Neuronal stem cell (in vitro differentiated cells): ENCODE measurements at regions not wholly inside any gene's neighbourhood (a gene's known extent, or its start where the extent isn't known, plus 50 kb on each side); places are given as distances from the start of the nearest gene placed in this dataset.

Experiments used
- DNase-seq: peaks from one replicate; pipeline ENCODE4 v3.0.0-alpha.2; 2013; ENCODE audit warnings: low spot score
- H2AFZ ChIP-seq: one replicate; pipeline ENCODE4 v1.6.1; 2013; ENCODE audit warnings: mild to moderate bottlenecking, low read length, inconsistent platforms
- H2AK5ac ChIP-seq: 2 replicates; pipeline ENCODE4 v1.6.1; 2013; ENCODE audit warnings: low read depth, mild to moderate bottlenecking, inconsistent platforms, low read length, moderate library complexity, mixed read lengths
- H2BK120ac ChIP-seq: 2 replicates; pipeline ENCODE4 v1.6.1; 2013; ENCODE audit warnings: low read depth, mild to moderate bottlenecking, inconsistent platforms, low read length, moderate library complexity, mixed read lengths
- H2BK12ac ChIP-seq: one replicate; pipeline ENCODE4 v1.6.1; 2013; ENCODE audit warnings: low read length, inconsistent platforms
- H2BK15ac ChIP-seq: 2 replicates; pipeline ENCODE4 v1.6.1; 2013; ENCODE audit warnings: mild to moderate bottlenecking, low read length, inconsistent platforms, mixed read lengths
- H2BK5ac ChIP-seq: one replicate; pipeline ENCODE4 v1.6.1; 2013; ENCODE audit warnings: inconsistent platforms, mild to moderate bottlenecking, low read length, moderate library complexity
- H3K14ac ChIP-seq: one replicate; pipeline ENCODE4 v1.6.1; 2013; ENCODE audit warnings: low read length, inconsistent platforms
- H3K18ac ChIP-seq: 2 replicates; pipeline ENCODE4 v1.6.1; 2013; ENCODE audit warnings: low read length, inconsistent platforms
- H3K23ac ChIP-seq: 2 replicates; pipeline ENCODE4 v1.6.1; 2013; ENCODE audit warnings: low read depth, mild to moderate bottlenecking, mixed read lengths, low read length, inconsistent platforms; ENCODE audit not compliant: poor library complexity
- H3K27ac ChIP-seq: replicated peaks from 3 replicates; pipeline ENCODE4 v1.5.1; 2013; ENCODE audit warnings: low read length, inconsistent platforms
- H3K27me3 ChIP-seq, 3 experiments: 2 replicates each; pipeline ENCODE4 v1.6.1; 2013; ENCODE audit warnings: low read length in 3 of 3, mild to moderate bottlenecking in 2 of 3, inconsistent platforms in 1 of 3, low read depth in 1 of 3, mixed read lengths in 1 of 3, moderate library complexity in 1 of 3; ENCODE audit not compliant: control insufficient read depth in 3 of 3, insufficient read depth in 3 of 3
- H3K36me3 ChIP-seq, 2 donors: replicated peaks in 1 of 2; 2 replicates each; pipeline ENCODE4 v1.6.1; 2013; ENCODE audit warnings: low read length in 2 of 2; ENCODE audit not compliant: control insufficient read depth in 2 of 2, insufficient read depth in 2 of 2
- H3K4ac ChIP-seq: 2 replicates; pipeline ENCODE4 v1.6.1; 2013; ENCODE audit warnings: inconsistent platforms, mild to moderate bottlenecking, low read length, moderate library complexity
- H3K4me1 ChIP-seq, 2 donors: 1 replicate in 1 of 2; 2 replicates in 1 of 2; pipeline ENCODE4 v1.6.1; 2013; ENCODE audit warnings: low read length in 2 of 2, low read depth in 1 of 2; ENCODE audit not compliant: control insufficient read depth in 2 of 2, insufficient read depth in 1 of 2
- H3K4me2 ChIP-seq: one replicate; pipeline ENCODE4 v1.6.1; 2013; ENCODE audit warnings: mild to moderate bottlenecking, low read length, inconsistent platforms; ENCODE audit not compliant: insufficient read depth, poor library complexity, severe bottlenecking
- H3K4me3 ChIP-seq, 2 donors: 2 replicates each; pipeline ENCODE4 v1.5.1; 2013; ENCODE audit warnings: low read length in 2 of 2, mild to moderate bottlenecking in 2 of 2, inconsistent platforms in 1 of 2, moderate library complexity in 1 of 2
- H3K79me1 ChIP-seq: one replicate; pipeline ENCODE4 v1.6.1; 2013; ENCODE audit warnings: low read depth, mild to moderate bottlenecking, inconsistent platforms, low read length, moderate library complexity
- H3K9ac ChIP-seq: one replicate; pipeline ENCODE4 v1.6.1; 2013; ENCODE audit warnings: mild to moderate bottlenecking, low read depth, low read length, inconsistent platforms; ENCODE audit not compliant: poor library complexity
- H3K9me3 ChIP-seq, 2 donors: replicated peaks in 1 of 2; 2 replicates each; pipeline versions ENCODE3 to v1.6.1; 2013; ENCODE audit warnings: low read length in 2 of 2, mild to moderate bottlenecking in 2 of 2, inconsistent platforms in 1 of 2, low read depth in 1 of 2, mixed read lengths in 1 of 2, moderate library complexity in 1 of 2; ENCODE audit not compliant: control insufficient read depth in 2 of 2, insufficient read depth in 1 of 2
- H4K8ac ChIP-seq: one replicate; pipeline ENCODE4 v1.6.1; 2013; ENCODE audit warnings: low read depth, mild to moderate bottlenecking, inconsistent platforms, low read length, moderate library complexity
- H4K91ac ChIP-seq: one replicate; pipeline ENCODE4 v1.6.1; 2013; ENCODE audit warnings: low read length, low read depth, mild to moderate bottlenecking, inconsistent platforms; ENCODE audit not compliant: poor library complexity
- WGBS, 2 donors: extraction: QIAGEN DNeasy Blood & Tissue Kit; methylation state at CpG; one replicate each; pipeline ENCODE4 v1.1.7; 2013; ENCODE audit warnings: missing lambda C conversion rate in 2 of 2, mixed read lengths in 1 of 2; ENCODE audit not compliant: insufficient read length in 2 of 2, insufficient replicate concordance in 1 of 2; ENCODE audit errors: extremely low coverage in 2 of 2; 5-methylcytosine and 5-hydroxymethylcytosine counted together

GRCh38 chr6:138614151-138614550 is 114.9 kb upstream of the NHSL1 start:
- no peak overlapping the region for H3K14ac ChIP-seq
- no peak overlapping the region for H4K8ac ChIP-seq
- no peak overlapping the region for H2BK120ac ChIP-seq
- no peak overlapping the region for H3K4ac ChIP-seq
- H3K18ac ChIP-seq = no peak overlapping the region
- no peaks in the 10 kb centered on the region for H3K36me3 ChIP-seq
- no peak overlapping the region for H3K4me2 ChIP-seq
- no peak overlapping the region for H3K4me3 ChIP-seq
- WGBS, 2 donors = no CpG with 5 or more reads among the region's 2 CpGs
- no peak overlapping the region for H2BK15ac ChIP-seq
- H2AFZ ChIP-seq = no peak overlapping the region
- no peak overlapping the region for H2AK5ac ChIP-seq
- no peak overlapping the region for H3K23ac ChIP-seq
- H3K9me3 ChIP-seq = peaks cover 3 to 5% of the 10 kb centered on the region in 2 donors
- H2BK5ac ChIP-seq = no peak overlapping the region
- H3K27ac ChIP-seq = no peak overlapping the region
- no peaks in the 10 kb centered on the region for H3K79me1 ChIP-seq
- H3K27me3 ChIP-seq = no peaks in the 10 kb centered on the region
- H3K4me1 ChIP-seq = peaks cover 6 to 8% of the 10 kb centered on the region in 2 donors
- H2BK12ac ChIP-seq = no peak overlapping the region
- no peak overlapping the region for H4K91ac ChIP-seq
- no peak overlapping the region for H3K9ac ChIP-seq
- no peak for DNase-seq

DNA sequence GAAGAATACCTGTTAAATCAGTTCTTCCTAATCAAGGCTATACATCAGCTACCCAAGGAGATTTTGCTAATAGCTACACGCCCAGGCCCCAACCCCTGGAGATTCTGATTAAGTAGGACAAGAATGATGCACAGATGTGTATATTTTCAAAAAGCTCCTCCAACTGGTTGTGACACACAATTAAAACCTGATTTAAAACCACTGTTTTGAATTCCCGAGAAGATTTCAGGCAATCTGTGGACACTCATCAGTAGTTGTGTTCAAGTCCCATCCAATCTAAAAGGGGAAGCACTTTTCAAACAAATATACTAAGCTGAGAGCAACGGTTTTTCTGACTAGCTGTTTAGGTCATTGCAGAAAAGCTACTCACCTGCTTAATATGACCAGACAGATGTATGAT is 118.9 kb upstream of the NHSL1 start:
- no peaks in the 10 kb centered on the region for H3K79me1 ChIP-seq
- no peak overlapping the region for H2AK5ac ChIP-seq
- no peak overlapping the region for H3K4me3 ChIP-seq
- H3K9ac ChIP-seq = no peak overlapping the region
- no peaks in the 10 kb centered on the region for H3K27me3 ChIP-seq
- no peak overlapping the region for H2BK15ac ChIP-seq
- H3K4me2 ChIP-seq = no peak overlapping the region
- no peak overlapping the region for H3K14ac ChIP-seq
- DNase-seq = no peak
- H2BK5ac ChIP-seq = no peak overlapping the region
- no peak overlapping the region for H3K23ac ChIP-seq
- H3K18ac ChIP-seq = no peak overlapping the region
- H3K4me1 ChIP-seq = peaks cover 5 to 6% of the 10 kb centered on the region in 2 donors
- no peak overlapping the region for H2AFZ ChIP-seq
- H3K9me3 ChIP-seq = peaks cover 3 to 5% of the 10 kb centered on the region in 2 donors
- H4K8ac ChIP-seq = no peak overlapping the region
- H2BK12ac ChIP-seq = no peak overlapping the region
- H3K36me3 ChIP-seq = no peaks in the 10 kb centered on the region
- no peak overlapping the region for H4K91ac ChIP-seq
- no CpG with 5 or more reads among the region's 3 CpGs for WGBS, 2 donors
- no peak overlapping the region for H2BK120ac ChIP-seq
- H3K4ac ChIP-seq = no peak overlapping the region
- no peak overlapping the region for H3K27ac ChIP-seq

GRCh38 chr6:138620630-138621029 is 121.3 kb upstream of the NHSL1 start:
- Histone ChIP-seq H2BK15ac (no peak overlapping the region), H3K4ac (no peak overlapping the region), H3K9ac (no peak overlapping the region), H3K9me3 (no peaks in the 10 kb centered on the region), H3K36me3 (no peaks in the 10 kb centered on the region), H2AFZ (no peak overlapping the region), H2BK120ac (no peak overlapping the region), H3K14ac (no peak overlapping the region), H2BK12ac (no peak overlapping the region), H3K4me2 (no peak overlapping the region), H3K23ac (no peak overlapping the region), H3K27ac (no peak overlapping the region), H3K4me3 (no peak overlapping the region), H3K79me1 (no peaks in the 10 kb centered on the region), H3K18ac (no peak overlapping the region), H2AK5ac (no peak overlapping the region), H4K8ac (no peak overlapping the region), H3K27me3 (no peaks in the 10 kb centered on the region), H3K4me1 (peaks cover 5 to 6% of the 10 kb centered on the region in 2 donors), H2BK5ac (no peak overlapping the region), H4K91ac (no peak overlapping the region)
- no CpG with 5 or more reads among the region's 3 CpGs for WGBS, 2 donors
- no peak for DNase-seq

GRCh38 chr6:138622967-138623366 is 123.7 kb upstream of the NHSL1 start:
- no peak overlapping the region for H3K4me2 ChIP-seq
- WGBS, 2 donors = no CpG with 5 or more reads among the region's 5 CpGs
- DNase-seq = no peak

More at GRCh38 chr6:138622967-138623366, 123.7 kb upstream of the NHSL1 start:
- no peak overlapping the region for H2AFZ ChIP-seq
- no peak overlapping the region for H3K23ac ChIP-seq
- H3K18ac ChIP-seq = no peak overlapping the region
- no peak overlapping the region for H2AK5ac ChIP-seq
- H3K36me3 ChIP-seq = no peaks in the 10 kb centered on the region
- H2BK12ac ChIP-seq = no peak overlapping the region
- no peak overlapping the region for H3K4ac ChIP-seq
- no peak overlapping the region for H2BK5ac ChIP-seq
- no peaks in the 10 kb centered on the region for H3K27me3 ChIP-seq
- no peak overlapping the region for H3K9ac ChIP-seq
- no peaks in the 10 kb centered on the region for H3K79me1 ChIP-seq
- H4K8ac ChIP-seq = no peak overlapping the region
- H3K14ac ChIP-seq = no peak overlapping the region
- H2BK120ac ChIP-seq = no peak overlapping the region
- no peaks in the 10 kb centered on the region for H3K9me3 ChIP-seq
- peaks cover 0 to 1% of the 10 kb centered on the region in 2 donors for H3K4me1 ChIP-seq
- no peak overlapping the region for H3K4me3 ChIP-seq
- no peak overlapping the region for H2BK15ac ChIP-seq
- H3K27ac ChIP-seq = no peak overlapping the region
- no peak overlapping the region for H4K91ac ChIP-seq
